ENCODE measurements at regions not wholly inside any gene's neighbourhood (a gene's known extent, or its start where the extent isn't known, plus 50 kb on each side); places are given as distances from the start of the nearest gene placed in this dataset.

GRCh38 chr5:133867341-133867740 is 101.1 kb downstream of the C5orf15 start:
- H3K36me3 ChIP-seq (replicated peaks): no peaks in the 10 kb centered on the region
- no peak overlapping the region for H3K4me3 ChIP-seq (ENCODE audit: low read depth, low read length)
- no peaks in the 10 kb centered on the region for H3K27me3 ChIP-seq (replicated peaks)
- DNase-seq: no peak
- TF ChIP-seq, protein P1, sequence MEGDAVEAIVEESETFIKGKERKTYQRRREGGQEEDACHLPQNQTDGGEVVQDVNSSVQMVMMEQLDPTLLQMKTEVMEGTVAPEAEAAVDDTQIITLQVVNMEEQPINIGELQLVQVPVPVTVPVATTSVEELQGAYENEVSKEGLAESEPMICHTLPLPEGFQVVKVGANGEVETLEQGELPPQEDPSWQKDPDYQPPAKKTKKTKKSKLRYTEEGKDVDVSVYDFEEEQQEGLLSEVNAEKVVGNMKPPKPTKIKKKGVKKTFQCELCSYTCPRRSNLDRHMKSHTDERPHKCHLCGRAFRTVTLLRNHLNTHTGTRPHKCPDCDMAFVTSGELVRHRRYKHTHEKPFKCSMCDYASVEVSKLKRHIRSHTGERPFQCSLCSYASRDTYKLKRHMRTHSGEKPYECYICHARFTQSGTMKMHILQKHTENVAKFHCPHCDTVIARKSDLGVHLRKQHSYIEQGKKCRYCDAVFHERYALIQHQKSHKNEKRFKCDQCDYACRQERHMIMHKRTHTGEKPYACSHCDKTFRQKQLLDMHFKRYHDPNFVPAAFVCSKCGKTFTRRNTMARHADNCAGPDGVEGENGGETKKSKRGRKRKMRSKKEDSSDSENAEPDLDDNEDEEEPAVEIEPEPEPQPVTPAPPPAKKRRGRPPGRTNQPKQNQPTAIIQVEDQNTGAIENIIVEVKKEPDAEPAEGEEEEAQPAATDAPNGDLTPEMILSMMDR (IDR thresholded peaks at IDR 0.05; ENCODE audit: low read depth, low read length, missing control alignments): no peak
- H3K27ac ChIP-seq: no peak overlapping the region
- in situ Hi-C loops (cut with HindIII; ENCODE audit: low pct_ligation_motif_present, low sequenced_read_pairs): no loop called here

DNA sequence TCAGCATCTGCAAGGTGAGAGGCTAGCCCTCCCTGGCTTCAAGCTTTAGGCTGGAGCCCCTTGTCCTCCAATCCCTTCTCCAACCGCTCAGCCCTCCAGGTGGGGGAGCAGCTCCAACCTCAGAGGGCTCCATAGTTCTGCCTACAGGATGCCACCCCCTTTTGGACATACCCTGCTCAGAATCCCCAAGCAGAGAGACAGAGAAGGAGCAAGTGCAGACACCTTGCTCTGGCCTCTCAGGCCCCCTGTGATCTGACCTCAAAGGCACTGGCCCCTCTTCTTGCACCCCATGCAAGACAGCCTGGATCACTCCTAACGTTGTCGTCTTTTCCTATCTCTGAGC is 101.6 kb downstream of the C5orf15 start:
- no peak for DNase-seq

GRCh38 chr5:133866160-133866902 is 102.1 kb downstream of the C5orf15 start:
- H3K27me3 ChIP-seq (replicated peaks): no peaks in the 10 kb centered on the region
- no peak for DNase-seq
- H3K36me3 ChIP-seq (replicated peaks): no peaks in the 10 kb centered on the region
- no peak overlapping the region for H3K27ac ChIP-seq
- no peak overlapping the region for H3K4me3 ChIP-seq (ENCODE audit: low read depth, low read length)
- in situ Hi-C loops (cut with HindIII; ENCODE audit: low pct_ligation_motif_present, low sequenced_read_pairs): no loop called here
- TF ChIP-seq, protein P1 (IDR thresholded peaks at IDR 0.05; ENCODE audit: low read depth, low read length, missing control alignments): no peak

More for the DNA sequence above, 101.6 kb downstream of the C5orf15 start:
- H3K36me3 ChIP-seq (replicated peaks): no peaks in the 10 kb centered on the region
- H3K27me3 ChIP-seq (replicated peaks): no peaks in the 10 kb centered on the region
- no peak overlapping the region for H3K4me3 ChIP-seq (ENCODE audit: low read depth, low read length)
- TF ChIP-seq, protein P1 (IDR thresholded peaks at IDR 0.05; ENCODE audit: low read depth, low read length, missing control alignments): no peak
- in situ Hi-C loops (cut with HindIII; ENCODE audit: low pct_ligation_motif_present, low sequenced_read_pairs): no loop called here
- H3K27ac ChIP-seq: no peak overlapping the region

DNA sequence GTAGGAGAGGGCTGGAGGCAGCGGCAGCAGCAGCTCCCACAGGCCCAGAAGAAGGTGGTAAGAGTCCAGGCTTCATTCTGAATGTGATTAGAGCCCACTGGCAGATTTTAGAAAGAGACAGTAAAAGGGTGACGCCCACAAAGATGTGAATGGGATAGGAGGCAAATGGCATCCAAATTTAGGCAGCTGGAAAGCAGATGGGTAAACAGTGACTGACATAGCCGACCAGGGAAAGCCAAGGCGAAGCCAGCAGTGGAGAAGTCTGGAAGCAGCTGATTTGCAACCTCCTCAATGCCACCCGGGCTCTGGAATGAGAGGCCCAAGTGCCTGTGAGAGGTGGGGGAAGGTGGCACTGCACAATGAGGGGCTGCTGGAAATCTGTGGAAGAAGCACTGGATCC is 103.3 kb downstream of the C5orf15 start:
- in situ Hi-C loops (cut with HindIII; ENCODE audit: low pct_ligation_motif_present, low sequenced_read_pairs): no loop called here
- H3K27me3 ChIP-seq (replicated peaks): no peaks in the 10 kb centered on the region
- TF ChIP-seq, protein P1 (IDR thresholded peaks at IDR 0.05; ENCODE audit: low read depth, low read length, missing control alignments): no peak
- H3K4me3 ChIP-seq (ENCODE audit: low read depth, low read length): no peak overlapping the region
- no peak for DNase-seq
- H3K27ac ChIP-seq: no peak overlapping the region
- no peaks in the 10 kb centered on the region for H3K36me3 ChIP-seq (replicated peaks)

DNA sequence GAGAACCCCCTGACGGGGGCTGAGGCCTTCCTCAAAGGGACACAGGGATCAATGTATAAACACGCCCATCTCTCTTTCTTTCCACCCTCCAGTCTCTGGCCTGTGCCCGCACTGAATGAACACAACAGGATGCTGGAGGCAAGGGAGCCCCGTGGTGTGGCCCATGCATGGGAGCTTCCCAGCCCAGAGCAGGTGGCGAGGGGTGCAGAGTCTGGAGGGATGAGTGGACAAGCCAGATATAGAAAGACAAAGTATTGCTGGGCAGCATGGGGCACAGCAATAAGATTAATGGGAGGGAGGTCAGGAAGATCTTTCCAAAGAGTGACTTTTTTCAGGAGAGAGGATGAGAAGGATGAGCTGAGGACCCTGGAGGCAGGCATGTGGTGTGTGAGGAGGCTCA is 103.7 kb downstream of the C5orf15 start:
- no peak for DNase-seq
- in situ Hi-C loops (cut with HindIII; ENCODE audit: low pct_ligation_motif_present, low sequenced_read_pairs): no loop called here
- H3K27me3 ChIP-seq (replicated peaks): no peaks in the 10 kb centered on the region
- H3K27ac ChIP-seq: no peak overlapping the region
- TF ChIP-seq, protein P1 (IDR thresholded peaks at IDR 0.05; ENCODE audit: low read depth, low read length, missing control alignments): no peak
- H3K36me3 ChIP-seq (replicated peaks): no peaks in the 10 kb centered on the region
- H3K4me3 ChIP-seq (ENCODE audit: low read depth, low read length): no peak overlapping the region
